Adipocyte (in vitro differentiated cells): ENCODE measurements at regions not wholly inside any gene's neighbourhood (a gene's known extent, or its start where the extent isn't known, plus 50 kb on each side); places are given as distances from the start of the nearest gene placed in this dataset.
A peak's percentile ranks its signal among the peaks of the same experiment; 100 is the strongest.
"Not testable (repeated sequence)": the region's sequence is repeated elsewhere in the genome, so short reads cannot be mapped to it uniquely, and the experiment has no call there.

ENCODE experiments used
- DNase-seq: peaks from one replicate; pipeline ENCODE4 v3.0.0-alpha.2; 2015; ENCODE audit warnings: low read depth
- H3K27me3 ChIP-seq: replicated peaks from 2 replicates; pipeline ENCODE4 v1.7.0; 2013; ENCODE audit warnings: mild to moderate bottlenecking, low read length, moderate library complexity; ENCODE audit not compliant: control insufficient read depth, insufficient read depth
- H3K36me3 ChIP-seq: 2 replicates; pipeline ENCODE4 v1.7.0; 2013; ENCODE audit warnings: low read length, mild to moderate bottlenecking, moderate library complexity; ENCODE audit not compliant: control insufficient read depth, insufficient read depth, severe bottlenecking
- H3K4me1 ChIP-seq: 2 replicates; pipeline ENCODE4 v1.7.0; 2013; ENCODE audit warnings: mild to moderate bottlenecking, low read length, moderate library complexity; ENCODE audit not compliant: control insufficient read depth, insufficient read depth
- H3K4me3 ChIP-seq: 2 replicates; pipeline ENCODE4 v1.7.0; 2013; ENCODE audit warnings: mild to moderate bottlenecking, low read length, moderate library complexity
- H3K9ac ChIP-seq: 2 replicates; pipeline ENCODE4 v1.7.0; 2013; ENCODE audit warnings: mild to moderate bottlenecking, low read length, moderate library complexity
- H3K9me3 ChIP-seq: 2 replicates; pipeline ENCODE4 v1.7.0; 2013; ENCODE audit warnings: mild to moderate bottlenecking, low read length, moderate library complexity; ENCODE audit not compliant: control insufficient read depth

GRCh38 chr9:42568942-42569556 lies 385.6 kb downstream of the SPATA31A6 start:
- DNase-seq, H3K27me3 ChIP-seq, H3K9ac ChIP-seq, H3K9me3 ChIP-seq, H3K4me1 ChIP-seq, H3K36me3 ChIP-seq: not testable (repeated sequence)
- peak overlapping the region; percentile 50 for H3K4me3 ChIP-seq

- DNase-seq, H3K9me3 ChIP-seq, H3K36me3 ChIP-seq: not testable (repeated sequence)
Observed at GRCh38 chr9:42577851-42578250, 394.4 kb downstream of the SPATA31A6 start.

More at GRCh38 chr9:42577851-42578250, 394.4 kb downstream of the SPATA31A6 start:
- not testable (repeated sequence) for H3K9ac ChIP-seq, H3K27me3 ChIP-seq, H3K4me3 ChIP-seq, H3K4me1 ChIP-seq
